SK-N-SH treated with all-trans-retinoic acid at 6 μM for 48 hours (cell line): ENCODE measurements at regions not wholly inside any gene's neighbourhood (a gene's known extent, or its start where the extent isn't known, plus 50 kb on each side); places are given as distances from the start of the nearest gene placed in this dataset.
A peak's percentile ranks its signal among the peaks of the same experiment; 100 is the strongest.
"Not testable (repeated sequence)": the region's sequence is repeated elsewhere in the genome, so short reads cannot be mapped to it uniquely, and the experiment has no call there.

Experiments
- ATAC-seq: fragments of 200-7000 bp; cut with Tn5 transposase; 3 replicates; pipeline ENCODE4 v1.9.1; 2020; ENCODE audit warnings: mild to moderate bottlenecking, moderate library complexity
- ARNTL ChIP-seq: fragments of 450-650 bp; formaldehyde crosslinking; IDR thresholded peaks from 2 replicates; pipeline ENCODE4 v1.5.0; 2020; ENCODE audit warnings: low read depth, mild to moderate bottlenecking, moderate library complexity, borderline replicate concordance
- BACH2 ChIP-seq: fragments of 250-450 bp; sonication (Bioruptor Pico); IDR thresholded peaks from 2 replicates; pipeline ENCODE4 v1.9.0; 2021; ENCODE audit warnings: mild to moderate bottlenecking, borderline replicate concordance
- CSDC2 ChIP-seq: fragments of 250-450 bp; sonication (Bioruptor Pico); IDR thresholded peaks from 2 replicates; pipeline ENCODE4 v1.5.0; 2020; ENCODE audit warnings: mild to moderate bottlenecking, moderate library complexity
- CSRNP3 ChIP-seq: fragments of 250-450 bp; sonication (Bioruptor Pico); IDR thresholded peaks from 2 replicates; pipeline ENCODE4 v1.5.1; 2021; ENCODE audit warnings: mild to moderate bottlenecking, moderate library complexity
- ESRRG ChIP-seq: fragments of 250-450 bp; sonication (Bioruptor Pico); IDR thresholded peaks from 2 replicates; pipeline ENCODE4 v1.6.1; 2021; ENCODE audit warnings: mild to moderate bottlenecking
- ISL1 ChIP-seq: fragments of 250-450 bp; sonication (Bioruptor Pico); IDR thresholded peaks from 2 replicates; pipeline ENCODE4 v2.1.2; 2022; ENCODE audit warnings: mild to moderate bottlenecking, moderate library complexity
- PATZ1 ChIP-seq: fragments of 250-450 bp; sonication (Bioruptor Pico); IDR thresholded peaks from 2 replicates; pipeline ENCODE4 v1.8.0; 2020; ENCODE audit warnings: mild to moderate bottlenecking, moderate library complexity, borderline replicate concordance
- PPARA ChIP-seq: fragments of 250-450 bp; sonication (Bioruptor Pico); IDR thresholded peaks from 2 replicates; pipeline ENCODE4 v1.5.0; 2020; ENCODE audit warnings: mild to moderate bottlenecking, borderline replicate concordance
- RARB ChIP-seq: fragments of 250-450 bp; sonication (Bioruptor Pico); IDR thresholded peaks from 2 replicates; pipeline ENCODE4 v1.8.0; 2021; ENCODE audit warnings: mild to moderate bottlenecking, moderate library complexity
- SNAI2 ChIP-seq: fragments of 250-450 bp; sonication (Bioruptor Pico); IDR thresholded peaks from 2 replicates; pipeline ENCODE4 v1.5.0; 2020; ENCODE audit warnings: mild to moderate bottlenecking, moderate library complexity
- TOX ChIP-seq: fragments of 250-450 bp; sonication (Bioruptor Pico); IDR thresholded peaks from 2 replicates; pipeline ENCODE4 v1.8.0; 2021; ENCODE audit warnings: mild to moderate bottlenecking, moderate library complexity, borderline replicate concordance
- ZC3H10 ChIP-seq: fragments of 250-450 bp; sonication (Bioruptor Pico); IDR thresholded peaks from 2 replicates; pipeline ENCODE4 v1.5.1; 2021; ENCODE audit warnings: mild to moderate bottlenecking, moderate library complexity
- ZFP3 ChIP-seq: fragments of 250-450 bp; sonication (Bioruptor Pico); IDR thresholded peaks from 2 replicates; pipeline ENCODE4 v1.5.0; 2020; ENCODE audit warnings: mild to moderate bottlenecking, moderate library complexity
- ZFP30 ChIP-seq: fragments of 450-650 bp; formaldehyde crosslinking; IDR thresholded peaks from 2 replicates; pipeline ENCODE4 v1.5.0; 2022; ENCODE audit warnings: mild to moderate bottlenecking, moderate library complexity
- ZNF565 ChIP-seq: fragments of 450-650 bp; formaldehyde crosslinking; conservative IDR thresholded peaks from 2 replicates; pipeline ENCODE4 v1.5.0; 2020; ENCODE audit warnings: low read depth, mild to moderate bottlenecking, moderate library complexity
- ZNF70 ChIP-seq: fragments of 450-650 bp; formaldehyde crosslinking; IDR thresholded peaks from 2 replicates; pipeline ENCODE4 v1.5.0; 2020; ENCODE audit warnings: mild to moderate bottlenecking, moderate library complexity
- TF ChIP-seq, protein P1 (sequence below): fragments of 250-450 bp; sonication (Bioruptor Pico); IDR thresholded peaks from 2 replicates; pipeline ENCODE4 v1.5.0; 2020; ENCODE audit warnings: mild to moderate bottlenecking, moderate library complexity
- TF ChIP-seq, protein P2 (sequence below): fragments of 250-450 bp; sonication (Bioruptor Pico); IDR thresholded peaks from 2 replicates; pipeline ENCODE4 v1.8.0; 2021; ENCODE audit warnings: low read depth, mild to moderate bottlenecking, moderate library complexity, borderline replicate concordance
- TF ChIP-seq, protein P3 (sequence below): fragments of 250-450 bp; sonication (Bioruptor Pico); IDR thresholded peaks from 2 replicates; pipeline ENCODE4 v1.5.1; 2020; ENCODE audit warnings: low read depth, mild to moderate bottlenecking, moderate library complexity

GRCh38 chr1:67611846-67612245 lies 73.2 kb upstream of the GADD45A start:
- ATAC-seq, result no peak

GRCh38 chr1:67612788-67613241 lies 72.2 kb upstream of the GADD45A start:
- ATAC-seq, result no peak
- no peak for TF ChIP-seq ZC3H10 (CRISPR knock-in tag)
- no peak for TF ChIP-seq PATZ1 (CRISPR knock-in tag)
- no peak for TF ChIP-seq ESRRG (CRISPR knock-in tag)
- TF ChIP-seq ZFP30, result no peak
- no peak for TF ChIP-seq RARB (CRISPR knock-in tag)
- no peak for TF ChIP-seq ISL1
- TF ChIP-seq BACH2 (CRISPR knock-in tag), result no peak
- TF ChIP-seq, protein P1, sequence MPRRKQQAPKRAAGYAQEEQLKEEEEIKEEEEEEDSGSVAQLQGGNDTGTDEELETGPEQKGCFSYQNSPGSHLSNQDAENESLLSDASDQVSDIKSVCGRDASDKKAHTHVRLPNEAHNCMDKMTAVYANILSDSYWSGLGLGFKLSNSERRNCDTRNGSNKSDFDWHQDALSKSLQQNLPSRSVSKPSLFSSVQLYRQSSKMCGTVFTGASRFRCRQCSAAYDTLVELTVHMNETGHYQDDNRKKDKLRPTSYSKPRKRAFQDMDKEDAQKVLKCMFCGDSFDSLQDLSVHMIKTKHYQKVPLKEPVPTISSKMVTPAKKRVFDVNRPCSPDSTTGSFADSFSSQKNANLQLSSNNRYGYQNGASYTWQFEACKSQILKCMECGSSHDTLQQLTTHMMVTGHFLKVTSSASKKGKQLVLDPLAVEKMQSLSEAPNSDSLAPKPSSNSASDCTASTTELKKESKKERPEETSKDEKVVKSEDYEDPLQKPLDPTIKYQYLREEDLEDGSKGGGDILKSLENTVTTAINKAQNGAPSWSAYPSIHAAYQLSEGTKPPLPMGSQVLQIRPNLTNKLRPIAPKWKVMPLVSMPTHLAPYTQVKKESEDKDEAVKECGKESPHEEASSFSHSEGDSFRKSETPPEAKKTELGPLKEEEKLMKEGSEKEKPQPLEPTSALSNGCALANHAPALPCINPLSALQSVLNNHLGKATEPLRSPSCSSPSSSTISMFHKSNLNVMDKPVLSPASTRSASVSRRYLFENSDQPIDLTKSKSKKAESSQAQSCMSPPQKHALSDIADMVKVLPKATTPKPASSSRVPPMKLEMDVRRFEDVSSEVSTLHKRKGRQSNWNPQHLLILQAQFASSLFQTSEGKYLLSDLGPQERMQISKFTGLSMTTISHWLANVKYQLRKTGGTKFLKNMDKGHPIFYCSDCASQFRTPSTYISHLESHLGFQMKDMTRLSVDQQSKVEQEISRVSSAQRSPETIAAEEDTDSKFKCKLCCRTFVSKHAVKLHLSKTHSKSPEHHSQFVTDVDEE, result no peak
- no peak for TF ChIP-seq TOX (CRISPR knock-in tag)
- no peak for TF ChIP-seq PPARA (CRISPR knock-in tag)
- TF ChIP-seq CSDC2 (CRISPR knock-in tag), result no peak
- TF ChIP-seq ZNF70, result no peak

More at GRCh38 chr1:67611846-67612245, 73.2 kb upstream of the GADD45A start:
- TF ChIP-seq CSRNP3 (CRISPR knock-in tag) (no peak), ARNTL (CRISPR knock-in tag) (no peak), ZNF565 (CRISPR knock-in tag) (no peak), PATZ1 (CRISPR knock-in tag) (no peak), ISL1 (0 out of 2 replicates have a peak, but pooled peaks have one; percentile 10)
- TF ChIP-seq, all 23 proteins: peak for 1

DNA sequence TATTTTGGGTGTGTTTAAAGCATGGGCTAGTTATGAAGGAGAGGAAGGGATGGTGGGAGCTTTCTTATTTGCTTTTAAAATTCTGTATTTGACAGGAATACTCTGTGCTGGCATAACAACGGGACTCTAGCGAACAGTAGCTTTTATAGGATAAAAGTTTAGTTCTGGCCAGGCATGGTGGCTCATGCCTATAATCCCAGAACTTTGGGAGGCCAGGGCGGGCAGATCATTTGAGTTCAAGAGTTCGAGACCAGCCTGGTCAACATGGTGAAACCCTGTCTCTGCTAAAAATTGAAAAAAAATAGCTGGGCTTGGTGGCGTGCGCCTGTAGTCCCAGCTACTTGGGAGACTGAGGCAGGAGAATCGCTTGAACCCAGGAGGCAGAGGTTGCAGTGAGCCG lies 71.5 kb upstream of the GADD45A start:
- not testable (repeated sequence) for ATAC-seq

- no peak for ATAC-seq
- TF ChIP-seq SNAI2, result no peak
- TF ChIP-seq ZC3H10 (CRISPR knock-in tag), result no peak
- TF ChIP-seq ESRRG (CRISPR knock-in tag), result no peak
- TF ChIP-seq, protein P2, sequence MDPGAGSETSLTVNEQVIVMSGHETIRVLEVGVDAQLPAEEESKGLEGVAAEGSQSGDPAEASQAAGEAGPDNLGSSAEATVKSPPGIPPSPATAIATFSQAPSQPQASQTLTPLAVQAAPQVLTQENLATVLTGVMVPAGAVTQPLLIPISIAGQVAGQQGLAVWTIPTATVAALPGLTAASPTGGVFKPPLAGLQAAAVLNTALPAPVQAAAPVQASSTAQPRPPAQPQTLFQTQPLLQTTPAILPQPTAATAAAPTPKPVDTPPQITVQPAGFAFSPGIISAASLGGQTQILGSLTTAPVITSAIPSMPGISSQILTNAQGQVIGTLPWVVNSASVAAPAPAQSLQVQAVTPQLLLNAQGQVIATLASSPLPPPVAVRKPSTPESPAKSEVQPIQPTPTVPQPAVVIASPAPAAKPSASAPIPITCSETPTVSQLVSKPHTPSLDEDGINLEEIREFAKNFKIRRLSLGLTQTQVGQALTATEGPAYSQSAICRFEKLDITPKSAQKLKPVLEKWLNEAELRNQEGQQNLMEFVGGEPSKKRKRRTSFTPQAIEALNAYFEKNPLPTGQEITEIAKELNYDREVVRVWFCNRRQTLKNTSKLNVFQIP (CRISPR knock-in tag), result no peak
- no peak for TF ChIP-seq PATZ1 (CRISPR knock-in tag)
- no peak for TF ChIP-seq ZFP3
- no peak for TF ChIP-seq ISL1
- TF ChIP-seq PPARA (CRISPR knock-in tag), result no peak
- TF ChIP-seq, protein P3, sequence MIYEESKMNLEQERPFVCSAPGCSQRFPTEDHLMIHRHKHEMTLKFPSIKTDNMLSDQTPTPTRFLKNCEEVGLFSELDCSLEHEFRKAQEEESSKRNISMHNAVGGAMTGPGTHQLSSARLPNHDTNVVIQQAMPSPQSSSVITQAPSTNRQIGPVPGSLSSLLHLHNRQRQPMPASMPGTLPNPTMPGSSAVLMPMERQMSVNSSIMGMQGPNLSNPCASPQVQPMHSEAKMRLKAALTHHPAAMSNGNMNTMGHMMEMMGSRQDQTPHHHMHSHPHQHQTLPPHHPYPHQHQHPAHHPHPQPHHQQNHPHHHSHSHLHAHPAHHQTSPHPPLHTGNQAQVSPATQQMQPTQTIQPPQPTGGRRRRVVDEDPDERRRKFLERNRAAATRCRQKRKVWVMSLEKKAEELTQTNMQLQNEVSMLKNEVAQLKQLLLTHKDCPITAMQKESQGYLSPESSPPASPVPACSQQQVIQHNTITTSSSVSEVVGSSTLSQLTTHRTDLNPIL (CRISPR knock-in tag), result no peak
- TF ChIP-seq TOX (CRISPR knock-in tag), result no peak
- TF ChIP-seq, protein P1, result no peak
- no peak for TF ChIP-seq ZNF70
- no peak for TF ChIP-seq BACH2 (CRISPR knock-in tag)
These were observed 70.5 kb upstream of the GADD45A start for GRCh38 chr1:67614511-67614934.
